Hepatic stellate cell (primary cell): ENCODE measurements at regions not wholly inside any gene's neighbourhood (a gene's known extent, or its start where the extent isn't known, plus 50 kb on each side); places are given as distances from the start of the nearest gene placed in this dataset.
"Not testable (repeated sequence)": the region's sequence is repeated elsewhere in the genome, so short reads cannot be mapped to it uniquely, and the experiment has no call there.

Source experiments
- DNase-seq: peaks from one replicate; pipeline ENCODE4 v3.0.0; 2011; ENCODE audit warnings: low spot score

GRCh38 chr4:97411356-97411755, 731.9 kb downstream of the STPG2 start:
- DNase-seq = no peak

- no peak for DNase-seq
These were observed 730.9 kb downstream of the STPG2 start for GRCh38 chr4:97412331-97412730.

GRCh38 chr4:97414161-97414560, 729.1 kb downstream of the STPG2 start:
- no peak for DNase-seq

GRCh38 chr4:97432551-97432950, 710.7 kb downstream of the STPG2 start:
- DNase-seq = no peak

GRCh38 chr4:97437998-97438705, 705.1 kb downstream of the STPG2 start:
- DNase-seq = not testable (repeated sequence)

GRCh38 chr4:97453186-97453585, 690.1 kb downstream of the STPG2 start:
- DNase-seq = no peak

GRCh38 chr4:97457253-97457652, 686.0 kb downstream of the STPG2 start:
- DNase-seq = no peak

GRCh38 chr4:97468272-97468671, 675.0 kb downstream of the STPG2 start:
- no peak for DNase-seq

GRCh38 chr4:97475621-97476020, 667.7 kb downstream of the STPG2 start:
- DNase-seq = no peak

GRCh38 chr4:97477974-97478373, 665.3 kb downstream of the STPG2 start:
- no peak for DNase-seq

- DNase-seq = no peak
These were observed 663.9 kb downstream of the STPG2 start for GRCh38 chr4:97479388-97479787.

- no peak for DNase-seq
These were observed 651.4 kb downstream of the STPG2 start for GRCh38 chr4:97491856-97492255.

GRCh38 chr4:97493815-97494518, 649.3 kb downstream of the STPG2 start:
- no peak for DNase-seq

GRCh38 chr4:97496298-97496873, 646.9 kb downstream of the STPG2 start:
- no peak for DNase-seq

GRCh38 chr4:97498875-97499274, 644.4 kb downstream of the STPG2 start:
- DNase-seq = no peak

GRCh38 chr4:97500423-97500822, 642.9 kb downstream of the STPG2 start:
- no peak for DNase-seq

GRCh38 chr4:97504713-97505112, 638.6 kb downstream of the STPG2 start:
- DNase-seq = no peak

- DNase-seq = no peak
These were observed 635.6 kb downstream of the STPG2 start for GRCh38 chr4:97507587-97508245.
